Hepatocyte (in vitro differentiated cells): ENCODE measurements at regions not wholly inside any gene's neighbourhood (a gene's known extent, or its start where the extent isn't known, plus 50 kb on each side); places are given as distances from the start of the nearest gene placed in this dataset.

Experiments
- DNase-seq: peaks from one replicate; pipeline ENCODE4 v3.0.0-alpha.2; 2016; ENCODE audit warnings: low spot score
- H2AFZ ChIP-seq: fragments of 200-600 bp; sonication (generic); 2 replicates; pipeline ENCODE4 v1.6.0; 2016; ENCODE audit warnings: antibody characterized with exemption, mild to moderate bottlenecking
- H3K27ac ChIP-seq: fragments of 200-600 bp; sonication (generic); 2 replicates; pipeline ENCODE4 v1.5.1; 2016; ENCODE audit warnings: mild to moderate bottlenecking
- H3K27me3 ChIP-seq: fragments of 200-600 bp; sonication (generic); 2 replicates; pipeline ENCODE4 v1.6.1; 2016
- H3K36me3 ChIP-seq: fragments of 200-600 bp; sonication (generic); replicated peaks from 2 replicates; pipeline ENCODE4 v1.5.1; 2016; ENCODE audit warnings: low read depth; ENCODE audit not compliant: insufficient read depth
- H3K4me1 ChIP-seq: fragments of 200-600 bp; sonication (generic); 2 replicates; pipeline ENCODE4 v1.5.1; 2016; ENCODE audit warnings: mild to moderate bottlenecking, moderate library complexity; ENCODE audit not compliant: insufficient read depth
- H3K4me2 ChIP-seq: fragments of 200-600 bp; sonication (generic); 2 replicates; pipeline ENCODE4 v1.6.0; 2016
- H3K4me3 ChIP-seq: fragments of 200-600 bp; sonication (generic); 2 replicates; pipeline ENCODE4 v1.5.1; 2016; ENCODE audit warnings: mild to moderate bottlenecking
- H3K79me2 ChIP-seq: fragments of 200-600 bp; sonication (generic); 2 replicates; pipeline ENCODE4 v1.6.0; 2017; ENCODE audit warnings: mild to moderate bottlenecking
- H3K9me2 ChIP-seq: fragments of 200-600 bp; sonication (generic); replicated peaks from 2 replicates; pipeline ENCODE4 v1.6.0; 2017; ENCODE audit warnings: mild to moderate bottlenecking; ENCODE audit not compliant: insufficient read depth
- H3K9me3 ChIP-seq: fragments of 200-600 bp; sonication (generic); 2 replicates; pipeline ENCODE4 v1.5.1; 2016; ENCODE audit warnings: low read depth, mild to moderate bottlenecking
- H4K20me1 ChIP-seq: fragments of 200-600 bp; sonication (generic); 2 replicates; pipeline ENCODE4 v1.6.0; 2016; ENCODE audit warnings: mild to moderate bottlenecking; ENCODE audit not compliant: insufficient read depth, poor library complexity, severe bottlenecking
- CTCF ChIP-seq: fragments of 200-600 bp; sonication (generic); IDR thresholded peaks from 2 replicates; pipeline ENCODE4 v1.5.1; 2016; ENCODE audit warnings: antibody characterized with exemption, mild to moderate bottlenecking; ENCODE audit not compliant: poor library complexity
- EZH2 ChIP-seq: fragments of 200-600 bp; sonication (generic); IDR thresholded peaks from 2 replicates; pipeline ENCODE4 v1.6.1; 2016; ENCODE audit warnings: antibody characterized with exemption, mild to moderate bottlenecking, borderline replicate concordance
- EZH2phosphoT487 ChIP-seq: fragments of 200-600 bp; sonication (generic); IDR thresholded peaks from one replicate; pipeline ENCODE4 v1.6.1; 2018; ENCODE audit warnings: antibody characterized with exemption, mild to moderate bottlenecking, low read depth, moderate library complexity; ENCODE audit not compliant: unreplicated experiment, severe bottlenecking
- WGBS: methylation state at CpG from one replicate; pipeline ENCODE4 v1.1.6; 2016; ENCODE audit warnings: low lambda C conversion rate; ENCODE audit errors: missing lambda C conversion rate; 5-methylcytosine and 5-hydroxymethylcytosine counted together

- no peaks in the 10 kb centered on the region for H3K9me3 ChIP-seq
- H3K36me3 ChIP-seq: no peaks in the 10 kb centered on the region
- TF ChIP-seq CTCF (no peak), EZH2phosphoT487 (no peak), EZH2 (no peak)
- H4K20me1 ChIP-seq: no peaks in the 10 kb centered on the region
- H3K27me3 ChIP-seq: no peaks in the 10 kb centered on the region
- H3K4me3 ChIP-seq: no peak overlapping the region
- H3K79me2 ChIP-seq: no peaks in the 10 kb centered on the region
- H3K4me1 ChIP-seq: no peaks in the 10 kb centered on the region
- no peak overlapping the region for H2AFZ ChIP-seq
- no peak for DNase-seq
- H3K4me2 ChIP-seq: no peak overlapping the region
- no peak overlapping the region for H3K27ac ChIP-seq
- 76% methylated on average over 12 of the region's 12 CpGs for WGBS
- H3K9me2 ChIP-seq: no peaks in the 10 kb centered on the region
Observed at GRCh38 chr18:41886126-41886807, 68.8 kb upstream of the PIK3C3 start.

GRCh38 chr18:41881285-41881684 is 73.7 kb upstream of the PIK3C3 start:
- H4K20me1 ChIP-seq: no peaks in the 10 kb centered on the region
- H3K4me3 ChIP-seq: no peak overlapping the region
- H3K27ac ChIP-seq: no peak overlapping the region
- WGBS: 84% methylated on average over 3 of the region's 3 CpGs
- H3K9me2 ChIP-seq: no peaks in the 10 kb centered on the region
- no peak for DNase-seq
- no peaks in the 10 kb centered on the region for H3K36me3 ChIP-seq
- H3K79me2 ChIP-seq: no peaks in the 10 kb centered on the region
- H2AFZ ChIP-seq: no peak overlapping the region
- TF ChIP-seq EZH2 (no peak), CTCF (no peak), EZH2phosphoT487 (no peak)
- H3K4me2 ChIP-seq: no peak overlapping the region
- H3K9me3 ChIP-seq: no peaks in the 10 kb centered on the region
- no peaks in the 10 kb centered on the region for H3K4me1 ChIP-seq
- H3K27me3 ChIP-seq: no peaks in the 10 kb centered on the region

- H3K36me3 ChIP-seq: no peaks in the 10 kb centered on the region
- no peak overlapping the region for H3K27ac ChIP-seq
- no peaks in the 10 kb centered on the region for H3K9me3 ChIP-seq
- H3K27me3 ChIP-seq: no peaks in the 10 kb centered on the region
- no peaks in the 10 kb centered on the region for H3K9me2 ChIP-seq
- H3K4me1 ChIP-seq: no peaks in the 10 kb centered on the region
- TF ChIP-seq CTCF (no peak), EZH2phosphoT487 (no peak), EZH2 (no peak)
- no peaks in the 10 kb centered on the region for H4K20me1 ChIP-seq
- WGBS: 86% methylated on average over 3 of the region's 3 CpGs
- DNase-seq: no peak
- no peaks in the 10 kb centered on the region for H3K79me2 ChIP-seq
- H3K4me3 ChIP-seq: no peak overlapping the region
- H2AFZ ChIP-seq: no peak overlapping the region
- no peak overlapping the region for H3K4me2 ChIP-seq
Observed at GRCh38 chr18:41879256-41879655, 75.8 kb upstream of the PIK3C3 start.
